ENCODE measurements at regions not wholly inside any gene's neighbourhood (a gene's known extent, or its start where the extent isn't known, plus 50 kb on each side); places are given as distances from the start of the nearest gene placed in this dataset.

DNA sequence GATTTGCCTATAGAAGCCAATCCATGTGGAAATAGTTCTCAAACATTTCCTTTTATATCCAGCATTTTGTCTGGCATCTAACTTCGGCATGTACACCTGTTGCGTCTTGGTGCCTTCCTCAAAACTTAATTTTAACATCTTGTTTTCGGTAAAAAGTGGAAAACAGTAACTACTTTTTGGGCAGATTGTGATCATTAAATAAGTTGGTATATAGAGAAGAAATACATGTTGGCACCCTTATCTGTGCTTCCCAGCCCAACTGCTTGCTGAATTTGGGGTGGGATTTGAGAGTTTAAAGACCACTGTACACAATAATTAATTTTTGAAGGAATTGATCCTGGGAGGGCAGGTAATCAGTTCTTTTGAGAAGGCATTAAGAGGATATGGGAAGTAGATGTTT lies 566.8 kb downstream of the PDCD6IP start:
- intact Hi-C loops (cut with DNase I): no loop called here
- Histone ChIP-seq H3K9me3 (no peaks in the 10 kb centered on the region), H3K36me3 (ENCODE audit: insufficient read depth in 1 of 2, low read depth in 1 of 2) (no peaks in the 10 kb centered on the region), H3K4me3 (no peak overlapping the region), H3K4me1 (no peaks in the 10 kb centered on the region), H3K27ac (no peak overlapping the region), H3K27me3 (ENCODE audit: insufficient read depth in 3 of 3, low read length in 2 of 3) (no peaks in the 10 kb centered on the region)
- ATAC-seq: no peak
- no peak for TF ChIP-seq CTCF (IDR thresholded peaks at IDR 0.05)
- DNase-seq: no peak
- WGBS, 3 donors: 83 to 89% (median 88%) methylated on average over 3 of the region's 3 CpGs

- H3K4me1 ChIP-seq: no peaks in the 10 kb centered on the region
- ATAC-seq (no peak), DNase-seq (no peak)
- intact Hi-C loops (cut with DNase I): no loop called here
- H3K27me3 ChIP-seq (ENCODE audit: insufficient read depth in 3 of 3, low read length in 2 of 3): no peaks in the 10 kb centered on the region
- no peak overlapping the region for H3K4me3 ChIP-seq
- H3K9me3 ChIP-seq: no peaks in the 10 kb centered on the region
- no peaks in the 10 kb centered on the region for H3K36me3 ChIP-seq (ENCODE audit: insufficient read depth in 1 of 2, low read depth in 1 of 2)
- H3K27ac ChIP-seq: no peak overlapping the region
- no peak for TF ChIP-seq CTCF (IDR thresholded peaks at IDR 0.05)
- 79 to 86% (median 83%) methylated on average over 2 of the region's 2 CpGs for WGBS, 3 donors
Observed at GRCh38 chr3:34365771-34366170, 567.3 kb downstream of the PDCD6IP start.

- intact Hi-C loops (cut with DNase I): no loop called here
- DNase-seq (no peak), ATAC-seq (no peak)
- 88 to 97% (median 96%) methylated on average over 1 of the region's 1 CpG for WGBS, 3 donors
- no peaks in the 10 kb centered on the region for H3K4me1 ChIP-seq
- no peaks in the 10 kb centered on the region for H3K9me3 ChIP-seq
- H3K27ac ChIP-seq: no peak overlapping the region
- H3K27me3 ChIP-seq (ENCODE audit: insufficient read depth in 3 of 3, low read length in 2 of 3): no peaks in the 10 kb centered on the region
- no peak for TF ChIP-seq CTCF (IDR thresholded peaks at IDR 0.05)
- no peak overlapping the region for H3K4me3 ChIP-seq
- H3K36me3 ChIP-seq (ENCODE audit: insufficient read depth in 1 of 2, low read depth in 1 of 2): no peaks in the 10 kb centered on the region
Observed at GRCh38 chr3:34367521-34367920, 569.1 kb downstream of the PDCD6IP start.

- Histone ChIP-seq H3K27me3 (ENCODE audit: insufficient read depth in 3 of 3, low read length in 2 of 3) (no peaks in the 10 kb centered on the region), H3K4me3 (no peak overlapping the region), H3K36me3 (ENCODE audit: insufficient read depth in 1 of 2, low read depth in 1 of 2) (no peaks in the 10 kb centered on the region), H3K9me3 (no peaks in the 10 kb centered on the region), H3K4me1 (no peaks in the 10 kb centered on the region), H3K27ac (no peak overlapping the region)
- ATAC-seq (no peak), DNase-seq (no peak)
- no peak for TF ChIP-seq CTCF (IDR thresholded peaks at IDR 0.05)
- intact Hi-C loops (cut with DNase I): no loop called here
Observed at GRCh38 chr3:34374521-34374920, 576.1 kb downstream of the PDCD6IP start.

GRCh38 chr3:34376691-34377090 lies 578.3 kb downstream of the PDCD6IP start:
- Histone ChIP-seq H3K27ac (no peak overlapping the region), H3K27me3 (ENCODE audit: insufficient read depth in 3 of 3, low read length in 2 of 3) (no peaks in the 10 kb centered on the region), H3K4me3 (no peak overlapping the region), H3K9me3 (no peaks in the 10 kb centered on the region), H3K4me1 (no peaks in the 10 kb centered on the region), H3K36me3 (ENCODE audit: insufficient read depth in 1 of 2, low read depth in 1 of 2) (no peaks in the 10 kb centered on the region)
- intact Hi-C loops (cut with DNase I): no loop called here
- ATAC-seq: no peak
- WGBS, 3 donors: 55 to 57% (median 56%) methylated on average over 4 of the region's 4 CpGs
- TF ChIP-seq CTCF (IDR thresholded peaks at IDR 0.05): no peak
- DNase-seq: no peak
